Prostate gland (tissue), 2 donors: ENCODE measurements at regions not wholly inside any gene's neighbourhood (a gene's known extent, or its start where the extent isn't known, plus 50 kb on each side); places are given as distances from the start of the nearest gene placed in this dataset.

ENCODE experiments used
- CTCF ChIP-seq, 4 experiments: fragments of 200-600 bp in 2 of 4; fragments of 450-650 bp in 2 of 4; sonication (generic) in 2 of 4; IDR thresholded peaks; 1 replicate in 3 of 4; 2 replicates in 1 of 4; pipeline ENCODE4 v1.5.1; 2016 to 2019; ENCODE audit warnings: antibody characterized with exemption in 4 of 4, mild to moderate bottlenecking in 2 of 4, moderate library complexity in 2 of 4
- POLR2A ChIP-seq: fragments of 450-650 bp; IDR thresholded peaks from one replicate; pipeline ENCODE4 v1.6.1; 2016; ENCODE audit warnings: antibody characterized with exemption, mild to moderate bottlenecking
- POLR2AphosphoS5 ChIP-seq: sonication (generic); formaldehyde crosslinking; IDR thresholded peaks from one replicate; pipeline ENCODE4 v1.6.1; 2017; ENCODE audit warnings: antibody characterized with exemption

DNA sequence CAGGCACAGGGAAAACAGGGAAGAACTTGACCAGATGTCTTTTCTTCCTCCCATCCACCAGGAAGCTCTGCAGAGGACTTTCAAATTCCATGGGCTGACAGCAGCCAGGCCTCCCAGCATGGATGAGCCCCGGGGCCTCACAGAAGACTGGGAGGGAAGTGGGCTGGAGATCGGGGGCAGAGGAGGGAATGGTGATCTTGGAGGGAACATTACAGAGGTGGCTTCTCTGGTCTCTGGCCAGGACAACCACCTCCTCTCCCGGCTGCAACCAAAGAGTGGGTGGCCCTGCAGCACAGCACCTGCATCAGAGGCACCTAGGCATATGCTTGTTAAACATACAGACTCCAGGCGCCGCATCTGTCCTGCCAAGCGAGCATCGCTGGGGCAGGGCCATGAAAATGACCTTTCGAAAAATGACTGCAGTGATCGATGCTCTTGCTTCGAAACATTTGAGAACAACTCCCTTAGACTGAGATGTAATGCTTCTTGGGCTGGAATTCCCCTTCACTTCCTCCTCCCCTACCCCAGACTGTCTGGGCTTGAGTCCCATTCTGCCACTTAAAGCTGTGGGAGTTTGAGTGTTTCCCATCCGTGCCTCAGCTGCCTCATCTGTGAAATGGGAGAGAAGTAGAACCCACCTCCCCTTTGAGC is 68.7 kb upstream of the UNC5A start:
- TF ChIP-seq POLR2A (no peak), CTCF (IDR thresholded peaks at IDR 0.05) (no peak), POLR2AphosphoS5 (no peak)
